WTC11 (cell line): ENCODE measurements at regions not wholly inside any gene's neighbourhood (a gene's known extent, or its start where the extent isn't known, plus 50 kb on each side); places are given as distances from the start of the nearest gene placed in this dataset.

Source experiments
- ATAC-seq: fragments of 200-7000 bp; cut with Tn5 transposase; 2 replicates; pipeline ENCODE4 v1.10.0; 2021; ENCODE audit warnings: mild to moderate bottlenecking, moderate library complexity
- CTCF ChIA-PET: fragments of 300-600 bp; sonication (Branson Sonifier 250); formaldehyde crosslinking; loops from one replicate; lab custom pipeline; 2021; ENCODE audit warnings: antibody characterized with exemption; lab: Charles Lee
- POLR2A ChIA-PET: fragments of 350-600 bp; sonication (Branson Sonifier 250); formaldehyde crosslinking; loops from one replicate; lab custom pipeline; 2021; ENCODE audit warnings: antibody characterized with exemption; lab: Charles Lee
- DNase-seq: peaks from one replicate; pipeline ENCODE4 v3.0.0; 2021; ENCODE audit warnings: low spot score
- H3K27ac Mint-ChIP-seq: 2 replicates; pipeline ENCODE4 v1.8.0; 2021; ENCODE audit warnings: mixed read lengths
- H3K27me3 Mint-ChIP-seq: 2 replicates; pipeline ENCODE4 v1.8.0; 2021; ENCODE audit warnings: low read depth, mild to moderate bottlenecking, moderate library complexity, mixed read lengths
- H3K36me3 Mint-ChIP-seq: 2 replicates; pipeline ENCODE4 v1.8.0; 2021; ENCODE audit warnings: mixed read lengths
- H3K4me1 Mint-ChIP-seq: 2 replicates; pipeline ENCODE4 v1.8.0; 2022; ENCODE audit warnings: mixed read lengths
- H3K4me3 Mint-ChIP-seq: 2 replicates; pipeline ENCODE4 v1.8.0; 2021; ENCODE audit warnings: mild to moderate bottlenecking, moderate library complexity, mixed read lengths
- H3K9me3 Mint-ChIP-seq: 2 replicates; pipeline ENCODE4 v1.8.0; 2021; ENCODE audit warnings: mixed read lengths
- AR ChIP-seq: fragments of 250-450 bp; sonication (Bioruptor Pico); IDR thresholded peaks from 2 replicates; pipeline ENCODE4 v1.9.0; 2021; ENCODE audit warnings: mild to moderate bottlenecking
- ATF2 ChIP-seq: sonication (generic); formaldehyde crosslinking; IDR thresholded peaks from 2 replicates; pipeline ENCODE4 v1.8.1; 2022; ENCODE audit warnings: low read depth, missing genetic modification reagents, borderline replicate concordance
- CBFB ChIP-seq: sonication (generic); formaldehyde crosslinking; IDR thresholded peaks from 2 replicates; pipeline ENCODE4 v1.8.1; 2022; ENCODE audit warnings: mild to moderate bottlenecking, low read depth, missing genetic modification reagents
- CREM ChIP-seq: sonication (generic); formaldehyde crosslinking; IDR thresholded peaks from 2 replicates; pipeline ENCODE4 v1.8.1; 2022; ENCODE audit warnings: mild to moderate bottlenecking, missing genetic modification reagents, moderate library complexity
- E2F1 ChIP-seq: sonication (generic); formaldehyde crosslinking; IDR thresholded peaks from 2 replicates; pipeline ENCODE4 v1.8.0; 2022; ENCODE audit warnings: mild to moderate bottlenecking, missing genetic modification reagents
- E2F4 ChIP-seq: sonication (generic); formaldehyde crosslinking; IDR thresholded peaks from 2 replicates; pipeline ENCODE4 v1.8.1; 2022; ENCODE audit warnings: low read depth, mild to moderate bottlenecking, moderate library complexity, missing genetic modification reagents, borderline replicate concordance
- ETV6 ChIP-seq: sonication (generic); formaldehyde crosslinking; IDR thresholded peaks from 2 replicates; pipeline ENCODE4 v1.8.1; 2022; ENCODE audit warnings: mild to moderate bottlenecking, missing genetic modification reagents
- FOXJ3 ChIP-seq: sonication (generic); formaldehyde crosslinking; IDR thresholded peaks from 2 replicates; pipeline ENCODE4 v1.9.0; 2021; ENCODE audit warnings: missing genetic modification reagents, mild to moderate bottlenecking, borderline replicate concordance
- FOXK1 ChIP-seq: sonication (generic); formaldehyde crosslinking; IDR thresholded peaks from 2 replicates; pipeline ENCODE4 v1.8.0; 2022; ENCODE audit warnings: mild to moderate bottlenecking, moderate library complexity, missing genetic modification reagents
- GABPB1 ChIP-seq: sonication (generic); formaldehyde crosslinking; IDR thresholded peaks from 2 replicates; pipeline ENCODE4 v1.8.1; 2023; ENCODE audit warnings: mild to moderate bottlenecking, missing genetic modification reagents
- HMGA2 ChIP-seq: fragments of 250-450 bp; sonication (Bioruptor Pico); IDR thresholded peaks from 2 replicates; pipeline ENCODE4 v1.4.0; 2021; ENCODE audit warnings: mild to moderate bottlenecking, moderate library complexity
- KAT7 ChIP-seq: sonication (generic); formaldehyde crosslinking; IDR thresholded peaks from 2 replicates; pipeline ENCODE4 v1.8.1; 2023; ENCODE audit warnings: missing genetic modification reagents, mild to moderate bottlenecking, borderline replicate concordance
- MYBL2 ChIP-seq: sonication (generic); formaldehyde crosslinking; IDR thresholded peaks from 2 replicates; pipeline ENCODE4 v1.8.1; 2023; ENCODE audit warnings: mild to moderate bottlenecking, moderate library complexity, missing genetic modification reagents
- NFYB ChIP-seq: sonication (generic); formaldehyde crosslinking; conservative IDR thresholded peaks from 2 replicates; pipeline ENCODE4 v1.8.0; 2022; ENCODE audit warnings: low read depth, missing genetic modification reagents
- NR2C2 ChIP-seq: sonication (generic); formaldehyde crosslinking; IDR thresholded peaks from 2 replicates; pipeline ENCODE4 v1.8.0; 2022; ENCODE audit warnings: mild to moderate bottlenecking, missing genetic modification reagents
- PREB ChIP-seq: sonication (generic); formaldehyde crosslinking; IDR thresholded peaks from 2 replicates; pipeline ENCODE4 v1.8.1; 2022; ENCODE audit warnings: mild to moderate bottlenecking, missing genetic modification reagents, moderate library complexity, borderline replicate concordance
- SOX15 ChIP-seq: fragments of 250-450 bp; sonication (Bioruptor Pico); IDR thresholded peaks from 2 replicates; pipeline ENCODE4 v1.9.0; 2021; ENCODE audit warnings: mild to moderate bottlenecking
- TP53 ChIP-seq: sonication (generic); formaldehyde crosslinking; IDR thresholded peaks from 2 replicates; pipeline ENCODE4 v1.8.1; 2023; ENCODE audit warnings: mild to moderate bottlenecking, missing genetic modification reagents
- ZNF317 ChIP-seq: sonication (generic); formaldehyde crosslinking; IDR thresholded peaks from 2 replicates; pipeline ENCODE4 v1.8.1; 2023; ENCODE audit warnings: low read depth, mild to moderate bottlenecking, moderate library complexity, missing genetic modification reagents, borderline replicate concordance
- ZNF396 ChIP-seq: fragments of 250-450 bp; sonication (Bioruptor Pico); IDR thresholded peaks from 2 replicates; pipeline ENCODE4 v1.8.0; 2021; ENCODE audit warnings: mild to moderate bottlenecking, moderate library complexity, borderline replicate concordance
- ZSCAN18 ChIP-seq: fragments of 250-450 bp; sonication (Bioruptor Pico); IDR thresholded peaks from 2 replicates; pipeline ENCODE4 v2.1.2; 2022; ENCODE audit warnings: mild to moderate bottlenecking, moderate library complexity

GRCh38 chr2:172182624-172183023 lies 79.9 kb upstream of the DLX2 start:
- CTCF ChIA-PET, result interaction anchor here (0.9 to 6.0 kb wide), 2 partner anchors 279 to 492 kb away, joined by 3 to 31 read pairs; no protein-coding TSS in a partner anchor
- H3K4me3 Mint-ChIP-seq, result no peak overlapping the region
- TF ChIP-seq HMGA2 (CRISPR knock-in tag), result peak; percentile 29; the same call in 1 of the 2 replicates
- peak; percentile 90 for TF ChIP-seq GABPB1 (CRISPR knock-in tag)
- no peak for TF ChIP-seq KAT7 (CRISPR knock-in tag)
- TF ChIP-seq, all 79 proteins: peak for 2
- H3K27me3 Mint-ChIP-seq, result peaks cover 52% of the 10 kb centered on the region
- POLR2A ChIA-PET, result no interaction called here
- DNase-seq (no peak), ATAC-seq (no peak)
- no peak overlapping the region for H3K27ac Mint-ChIP-seq
- peaks cover 13% of the 10 kb centered on the region for H3K36me3 Mint-ChIP-seq
- peaks cover 27% of the 10 kb centered on the region for H3K4me1 Mint-ChIP-seq
- peaks cover 19% of the 10 kb centered on the region for H3K9me3 Mint-ChIP-seq

- Mint-ChIP-seq H3K4me1 (no peaks in the 10 kb centered on the region), H3K9me3 (peaks cover 58% of the 10 kb centered on the region), H3K27me3 (peaks cover 13% of the 10 kb centered on the region), H3K4me3 (no peak overlapping the region), H3K27ac (no peak overlapping the region), H3K36me3 (peaks cover 49% of the 10 kb centered on the region)
- CTCF ChIA-PET, result interaction anchor here (0.6 kb wide), 1 partner anchor 364 kb away, joined by 3 read pairs; no protein-coding TSS in a partner anchor
- POLR2A ChIA-PET, result interaction anchor here (0.7 kb wide), 1 partner anchor 58 kb away, joined by 3 read pairs; no protein-coding TSS in a partner anchor
- TF ChIP-seq FOXK1 (CRISPR knock-in tag) (no peak), ZNF317 (CRISPR knock-in tag) (peak; percentile 98)
- DNase-seq (no peak), ATAC-seq (no peak)
These were observed 90.8 kb upstream of the DLX2 start for GRCh38 chr2:172193331-172194089.

- Mint-ChIP-seq H3K4me3 (no peak overlapping the region), H3K36me3 (peaks cover 62% of the 10 kb centered on the region), H3K27me3 (peaks cover 12% of the 10 kb centered on the region), H3K27ac (no peak overlapping the region), H3K9me3 (peaks cover 73% of the 10 kb centered on the region), H3K4me1 (no peaks in the 10 kb centered on the region)
- ChIA-PET CTCF (no interaction called here), POLR2A (no interaction called here)
- no peak for ATAC-seq
- DNase-seq, result no peak
- TF ChIP-seq CBFB (CRISPR knock-in tag), result no peak
- TF ChIP-seq MYBL2 (CRISPR knock-in tag), result no peak
- no peak for TF ChIP-seq CREM (CRISPR knock-in tag)
- no peak for TF ChIP-seq AR (CRISPR knock-in tag)
- no peak for TF ChIP-seq NFYB (CRISPR knock-in tag)
- no peak for TF ChIP-seq ATF2 (CRISPR knock-in tag)
- no peak for TF ChIP-seq ZSCAN18 (CRISPR knock-in tag)
- no peak for TF ChIP-seq ZNF396 (CRISPR knock-in tag)
- no peak for TF ChIP-seq TP53 (CRISPR knock-in tag)
- TF ChIP-seq GABPB1 (CRISPR knock-in tag), result no peak
- TF ChIP-seq PREB (CRISPR knock-in tag), result no peak
- no peak for TF ChIP-seq SOX15 (CRISPR knock-in tag)
- no peak for TF ChIP-seq FOXJ3 (CRISPR knock-in tag)
- no peak for TF ChIP-seq E2F1 (CRISPR knock-in tag)
- no peak for TF ChIP-seq ETV6 (CRISPR knock-in tag)
- no peak for TF ChIP-seq E2F4 (CRISPR knock-in tag)
- TF ChIP-seq NR2C2, result no peak
These were observed 93.2 kb upstream of the DLX2 start for GRCh38 chr2:172195836-172196376.
